ENCODE measurements at regions not wholly inside any gene's neighbourhood (a gene's known extent, or its start where the extent isn't known, plus 50 kb on each side); places are given as distances from the start of the nearest gene placed in this dataset.

DNA sequence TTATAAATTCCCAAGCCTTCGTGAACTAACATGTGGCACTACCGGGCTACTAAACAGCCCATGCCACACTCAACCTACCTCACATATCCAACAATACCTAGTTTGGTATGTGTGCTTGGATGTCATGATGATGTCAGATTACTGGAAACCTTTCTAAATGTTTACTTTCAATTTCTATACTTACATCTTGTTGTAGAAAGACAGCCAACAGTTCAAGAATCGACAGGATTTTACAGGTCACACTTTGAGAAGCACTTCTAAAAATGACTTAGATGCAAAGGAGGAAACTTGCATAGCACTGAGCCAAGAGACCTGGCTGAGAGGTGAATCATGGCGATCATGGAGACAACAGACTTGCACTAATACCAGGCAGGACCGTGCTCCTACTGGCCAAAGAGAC, 209.9 kb downstream of the COL4A1 start:
- DNase-seq: no peak

- no peak for DNase-seq
Measured at GRCh38 chr13:110092831-110093247, 214.1 kb downstream of the COL4A1 start.

DNA sequence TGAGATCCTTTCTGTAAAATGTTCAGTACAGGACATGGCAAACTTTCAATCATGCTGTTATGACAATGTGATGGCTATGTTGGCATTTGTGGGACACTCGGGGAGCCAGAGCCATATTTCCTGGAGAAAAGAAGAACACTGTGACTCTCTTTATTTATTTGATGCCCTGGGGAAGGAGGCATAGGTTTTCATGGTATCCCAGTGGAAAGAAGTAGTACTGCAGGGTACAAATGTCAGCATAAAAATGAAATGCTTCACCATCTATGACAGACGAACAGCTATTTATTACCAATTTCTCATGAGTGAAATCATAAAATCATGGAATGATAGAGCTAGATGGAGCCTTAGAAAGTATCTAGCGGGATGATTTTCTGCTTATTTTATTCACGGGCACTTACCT, 217.1 kb downstream of the COL4A1 start:
- DNase-seq: no peak

DNA sequence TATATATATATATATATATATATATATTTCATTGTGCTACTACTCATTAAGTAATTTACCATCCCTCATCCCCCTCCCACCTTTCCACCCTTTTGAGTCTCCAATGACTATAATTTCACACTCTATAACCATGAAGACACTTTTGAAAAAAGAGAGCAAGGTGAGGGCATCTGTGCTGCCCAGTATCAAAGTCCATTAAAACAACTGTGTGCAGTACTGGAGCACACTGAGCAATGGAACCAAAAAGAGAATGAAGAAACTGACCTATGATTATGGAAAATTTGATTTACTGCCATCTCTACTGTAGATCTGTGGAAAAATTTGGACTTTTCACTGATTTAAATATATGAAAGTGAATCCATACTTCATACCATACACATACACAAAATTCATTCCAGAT, 217.9 kb downstream of the COL4A1 start:
- no peak for DNase-seq

DNA sequence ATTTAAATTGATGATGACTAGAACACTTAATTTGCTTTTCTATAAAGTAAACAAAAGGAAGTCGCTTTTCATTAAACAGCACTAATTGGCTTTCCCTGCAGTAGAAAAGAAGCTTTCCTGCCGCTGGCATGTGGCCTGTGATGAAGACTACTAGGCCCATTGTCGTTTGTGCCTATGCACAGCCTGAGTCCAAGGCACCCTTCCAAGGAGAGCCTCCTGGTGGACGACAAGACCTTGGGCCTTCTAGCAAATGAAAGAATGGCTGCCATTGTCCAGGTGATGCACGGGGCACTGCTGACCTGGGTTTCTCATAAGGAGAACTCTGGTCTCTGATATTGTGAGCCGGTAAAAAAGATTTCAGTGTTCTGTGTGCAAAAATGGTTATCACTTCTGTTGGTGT, 233.0 kb downstream of the COL4A1 start:
- no peak for DNase-seq

DNA sequence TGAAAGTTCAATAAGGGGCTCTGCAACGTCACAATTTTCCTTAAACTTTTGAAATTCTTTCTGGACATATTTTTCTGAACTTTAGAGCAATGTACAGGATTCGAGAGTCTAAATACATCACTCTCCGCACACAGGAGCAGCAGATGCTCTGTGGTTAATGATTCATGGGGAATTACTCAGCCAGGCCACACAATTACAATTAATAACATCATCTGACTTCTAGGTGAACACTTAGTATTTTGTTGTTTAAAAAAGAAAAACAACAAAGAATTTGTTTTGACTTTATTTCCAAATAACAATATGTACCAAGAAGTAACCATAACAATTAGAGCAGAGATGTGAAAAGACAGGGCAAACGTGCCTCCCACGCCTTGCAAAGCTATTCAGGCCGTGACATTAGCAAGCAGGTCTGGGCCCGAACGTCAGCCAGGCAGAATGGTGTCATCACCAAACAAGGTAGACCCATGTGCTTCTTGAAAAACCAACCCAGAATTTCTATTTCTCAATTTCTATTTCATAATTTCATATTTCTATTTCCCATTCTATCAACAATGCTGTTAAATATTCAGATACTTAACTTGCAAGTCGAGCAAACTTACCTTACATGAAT, 236.3 kb downstream of the COL4A1 start:
- DNase-seq: no peak

DNA sequence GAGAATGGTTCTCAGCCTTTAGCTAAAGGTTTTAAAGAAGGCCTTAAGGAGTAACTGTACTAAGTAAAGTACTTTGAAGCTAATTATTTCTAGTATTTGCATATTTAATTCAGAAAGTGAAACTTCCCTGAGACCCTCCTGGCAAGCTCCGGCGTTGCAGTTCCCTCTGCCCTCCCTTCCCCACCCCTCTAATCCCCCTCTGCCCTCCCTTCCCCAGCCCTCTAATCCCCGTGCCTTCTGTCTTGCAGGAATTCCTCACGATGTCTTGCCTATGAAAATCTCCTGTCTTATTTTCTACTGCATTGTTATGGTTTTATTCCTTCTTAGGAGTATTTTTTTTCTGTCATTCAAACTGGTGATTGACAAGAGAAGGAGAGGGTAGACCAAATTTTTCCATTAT, 236.9 kb downstream of the COL4A1 start:
- DNase-seq: no peak

DNA sequence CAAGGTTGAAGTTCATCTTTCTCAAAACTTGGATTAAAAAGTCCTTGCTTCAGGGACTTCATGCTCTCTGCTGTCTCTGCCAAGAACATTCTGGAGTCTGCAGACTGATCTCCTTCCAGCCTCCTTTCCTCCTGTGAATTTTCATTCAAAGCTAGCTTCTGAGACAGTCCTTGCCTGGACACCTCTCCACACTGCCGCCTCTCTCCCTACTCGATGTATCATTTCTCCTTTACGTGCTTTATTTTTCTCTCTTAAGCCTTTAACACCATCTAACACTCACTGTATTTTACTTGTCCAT, 238.8 kb downstream of the COL4A1 start:
- DNase-seq: no peak

DNA sequence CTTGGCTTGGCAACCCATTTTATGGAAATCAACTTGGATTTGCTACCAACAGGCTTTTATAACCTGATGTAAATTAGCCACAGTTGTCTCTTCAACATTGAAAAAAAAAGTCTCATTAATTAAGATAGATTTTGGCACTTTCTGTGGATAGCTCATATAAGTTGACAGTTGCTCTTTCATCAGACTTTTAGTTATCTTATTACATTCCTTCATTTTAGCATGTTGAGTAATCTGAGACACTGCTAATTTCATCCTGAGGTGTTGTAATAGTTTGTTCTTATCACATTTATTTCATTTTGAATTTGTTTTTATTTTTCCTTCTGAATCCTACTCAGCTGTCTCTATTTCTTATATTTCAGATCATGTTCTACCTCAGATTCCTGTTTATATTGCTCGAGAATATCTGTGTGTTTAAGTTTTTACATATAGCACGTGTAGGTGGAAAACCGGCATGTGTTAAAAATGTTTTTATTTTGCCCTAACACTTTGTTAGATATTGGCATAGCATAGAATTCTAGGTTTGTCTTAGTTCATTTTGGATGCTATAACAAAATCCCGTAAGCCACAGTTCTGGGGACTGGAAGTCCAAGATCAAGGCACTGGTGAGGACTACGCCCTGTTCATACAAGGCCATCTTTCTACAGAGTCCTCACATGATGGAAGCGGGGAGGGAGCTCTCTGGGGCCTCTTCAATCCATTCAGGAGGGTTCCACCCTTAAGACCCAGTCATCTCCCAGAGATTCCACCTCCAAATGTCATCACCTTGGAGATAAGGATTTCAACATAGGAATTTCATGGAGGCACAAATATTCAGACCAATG, 239.4 kb downstream of the COL4A1 start:
- no peak for DNase-seq

DNA sequence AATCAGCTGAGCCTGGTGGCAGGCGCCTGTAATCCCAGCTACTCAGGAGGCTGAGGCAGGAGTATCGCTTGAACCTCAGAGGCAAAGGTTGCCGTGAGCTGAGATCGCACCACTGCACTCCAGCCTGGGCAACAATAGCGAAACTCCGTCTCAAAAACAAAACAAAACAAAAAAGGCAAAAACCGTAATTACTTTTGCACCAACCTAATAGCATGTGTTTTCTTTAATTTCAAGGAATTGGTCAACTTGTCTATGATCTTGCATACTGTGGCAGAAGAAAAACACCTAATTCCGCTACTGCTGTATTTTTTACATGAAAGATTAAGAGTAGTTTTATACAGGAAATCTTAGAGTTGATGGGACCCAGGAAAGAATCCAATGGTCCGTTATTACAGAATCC, 241.2 kb downstream of the COL4A1 start:
- no peak for DNase-seq

GRCh38 chr13:110063490-110064421, 243.2 kb downstream of the COL4A1 start:
- no peak for DNase-seq

- DNase-seq: no peak
Measured at GRCh38 chr13:110062777-110063442, 244.0 kb downstream of the COL4A1 start.

DNA sequence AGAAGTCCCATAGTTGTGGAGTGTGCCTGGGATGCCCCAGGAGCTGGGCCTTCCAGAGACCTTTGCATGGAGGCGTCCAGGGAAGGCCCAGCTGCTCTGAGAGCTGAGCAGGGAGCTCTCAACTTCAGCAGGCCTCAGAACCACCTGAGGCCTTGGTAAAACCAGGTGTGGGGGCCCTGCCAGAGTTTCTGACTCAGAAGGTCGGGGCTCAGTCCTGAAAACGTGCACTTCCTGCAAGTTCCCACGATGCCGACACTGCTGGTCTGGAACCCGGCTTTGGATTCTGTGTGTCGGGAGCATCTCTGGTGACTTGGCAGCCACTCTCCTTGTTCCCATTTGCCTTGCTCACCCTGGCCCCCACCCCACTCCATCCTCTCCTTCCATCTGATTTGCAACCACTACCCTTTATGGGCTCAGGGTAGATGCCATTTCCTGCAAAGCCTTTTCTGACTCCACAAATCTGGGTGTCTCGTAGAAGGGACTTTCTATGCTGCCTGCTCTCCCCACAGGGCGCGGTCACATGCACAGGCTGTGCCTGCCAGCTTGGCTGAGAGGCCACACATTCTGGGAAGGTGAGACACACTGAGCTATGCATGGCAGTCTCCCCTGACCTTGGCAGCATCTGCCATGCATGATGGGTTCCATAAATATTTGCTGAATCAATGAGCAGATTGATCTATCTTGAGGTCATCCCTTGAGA, 244.7 kb downstream of the COL4A1 start:
- no peak for DNase-seq

GRCh38 chr13:110061270-110061669, 245.7 kb downstream of the COL4A1 start:
- no peak for DNase-seq

- no peak for DNase-seq
Measured at GRCh38 chr13:110057052-110057451, 249.9 kb downstream of the COL4A1 start.

GRCh38 chr13:110056640-110057039, 250.3 kb downstream of the COL4A1 start:
- DNase-seq: no peak

- no peak for DNase-seq
Measured at GRCh38 chr13:110055089-110055488, 251.9 kb downstream of the COL4A1 start.

DNA sequence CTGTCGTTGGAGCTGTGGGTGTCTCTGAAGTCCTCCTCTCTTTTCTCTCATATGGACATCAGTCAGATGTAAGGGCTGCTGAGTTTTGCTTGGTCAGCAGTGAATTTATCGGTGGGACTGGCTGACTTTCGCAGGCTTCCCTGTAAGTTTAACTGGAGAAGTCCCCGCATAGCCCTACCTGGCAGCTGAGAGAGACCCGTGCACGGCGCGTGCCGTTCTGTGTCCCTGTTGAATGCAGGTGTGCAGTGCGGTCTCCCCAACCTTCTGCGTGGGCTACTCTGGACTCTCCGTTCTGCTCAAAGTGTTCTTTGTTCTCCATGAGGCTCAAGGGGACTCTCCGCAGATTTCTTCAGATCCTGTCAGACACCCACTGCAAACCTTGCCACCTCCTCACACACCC, 252.9 kb downstream of the COL4A1 start:
- no peak for DNase-seq

DNA sequence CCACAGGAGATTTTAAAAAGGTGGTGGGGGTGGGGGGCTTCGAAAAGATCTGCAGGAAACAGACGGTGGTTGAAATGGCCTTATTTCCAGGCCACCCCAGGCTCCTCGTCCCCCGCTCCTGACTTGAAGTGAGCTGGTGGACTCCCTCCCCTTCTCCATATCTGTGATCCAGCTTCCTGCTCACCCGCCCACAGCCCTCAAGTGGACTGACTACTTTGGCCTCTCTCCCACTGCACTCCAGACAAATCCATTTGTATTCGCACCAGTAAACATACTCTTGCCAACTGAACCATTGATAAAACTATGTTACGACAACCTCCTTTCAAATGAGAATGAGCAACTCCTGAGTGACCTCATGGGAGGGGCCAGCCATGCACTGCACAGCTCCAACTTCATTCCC, 259.5 kb downstream of the COL4A1 start:
- DNase-seq: peak; percentile 94

DNA sequence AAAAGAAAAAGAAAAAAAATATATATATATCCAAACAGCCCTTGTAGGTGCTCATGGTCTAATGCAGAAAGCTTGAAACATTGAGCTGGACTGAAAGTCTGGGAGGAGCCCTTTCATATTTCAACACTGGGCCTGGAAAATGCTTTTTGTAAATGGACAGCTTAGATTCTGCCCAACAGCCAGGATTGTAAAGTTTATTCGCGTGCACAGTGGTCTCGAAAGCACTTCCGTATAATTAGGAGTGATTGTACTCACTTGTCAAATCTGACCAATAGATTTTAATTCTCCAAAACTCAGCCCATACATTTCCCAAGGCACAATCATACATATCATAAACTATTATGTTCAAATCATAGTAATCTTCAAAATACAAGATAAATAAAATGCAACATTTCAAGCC, 260.1 kb downstream of the COL4A1 start:
- no peak for DNase-seq

- no peak for DNase-seq
Measured at GRCh38 chr13:110045919-110046318, 259.5 kb upstream of the IRS2 start.

DNA sequence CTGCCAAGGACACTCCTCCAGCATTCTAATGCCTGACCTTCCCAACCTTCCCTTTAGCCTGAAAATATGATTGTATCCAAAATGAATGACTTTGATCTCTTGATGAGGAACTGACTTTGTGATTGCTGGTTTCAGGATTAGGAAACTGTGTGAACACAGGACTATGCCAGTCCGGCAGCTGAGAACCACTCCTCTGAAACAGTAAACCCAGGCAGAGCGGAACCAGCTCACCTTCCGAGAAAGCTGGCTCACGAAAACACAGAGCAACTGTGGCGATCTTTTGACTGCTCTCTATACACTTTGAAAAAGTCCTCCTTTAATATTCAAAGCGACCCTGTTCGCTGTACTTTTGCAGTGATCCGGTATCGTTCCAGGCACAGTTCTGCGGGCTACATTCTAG, 258.8 kb upstream of the IRS2 start:
- DNase-seq: no peak

Data from NCI-H1105 (cell line).